Heart left ventricle (tissue), 16 donors: ENCODE measurements at regions not wholly inside any gene's neighbourhood (a gene's known extent, or its start where the extent isn't known, plus 50 kb on each side); places are given as distances from the start of the nearest gene placed in this dataset.

Experiments used
- ATAC-seq, 4 donors: fragments of 200-7000 bp; cut with Tn5 transposase; one replicate each; pipeline ENCODE4 v1.9.1; 2020 to 2022; ENCODE audit warnings: moderate library complexity in 4 of 4, mild to moderate bottlenecking in 3 of 4, moderate number of reproducible peaks in 1 of 4
- DNase-seq, 5 donors: peaks; one replicate each; pipeline ENCODE4 v3.0.0-alpha.2; 2020
- H3K27ac ChIP-seq, 12 donors: fragments of 200-600 bp; sonication (generic) in 4 of 12; one replicate each; pipeline versions ENCODE4 v1.5.0 to v1.8.0; 2016 to 2022; ENCODE audit warnings: mild to moderate bottlenecking in 2 of 12
- H3K27me3 ChIP-seq, 9 donors: fragments of 200-600 bp; sonication (generic) in 2 of 9; one replicate each; pipeline versions ENCODE4 v1.5.1 to v1.8.0; 2016 to 2022; ENCODE audit warnings: mild to moderate bottlenecking in 3 of 9
- H3K36me3 ChIP-seq, 9 donors: fragments of 200-600 bp; sonication (generic) in 2 of 9; one replicate each; pipeline versions ENCODE4 v1.5.0 to v1.8.0; 2018 to 2022; ENCODE audit warnings: mild to moderate bottlenecking in 2 of 9
- H3K4me1 ChIP-seq, 12 donors: fragments of 200-600 bp; sonication (generic) in 4 of 12; one replicate each; pipeline versions ENCODE4 v1.5.0 to v1.8.0; 2016 to 2022; ENCODE audit warnings: mild to moderate bottlenecking in 3 of 12
- H3K4me3 ChIP-seq, 12 donors: fragments of 200-600 bp; sonication (generic) in 4 of 12; one replicate each; pipeline versions ENCODE4 v1.5.0 to v1.8.0; 2017 to 2022; ENCODE audit warnings: mild to moderate bottlenecking in 9 of 12, moderate library complexity in 4 of 12
- H3K9me3 ChIP-seq, 12 donors: fragments of 200-600 bp; sonication (generic) in 4 of 12; one replicate each; pipeline versions ENCODE4 v1.5.0 to v1.8.0; 2016 to 2022; ENCODE audit warnings: mild to moderate bottlenecking in 1 of 12
- CTCF ChIP-seq, 12 donors: fragments of 200-600 bp; sonication (generic) in 4 of 12; IDR thresholded peaks; one replicate each; pipeline versions ENCODE4 v1.5.0 to v1.8.0; 2018 to 2022; ENCODE audit warnings: antibody characterized with exemption in 12 of 12, mild to moderate bottlenecking in 5 of 12
- POLR2A ChIP-seq, 2 donors: fragments of 450-650 bp; IDR thresholded peaks; one replicate each; pipeline ENCODE4 v1.6.1; 2017; ENCODE audit warnings: antibody characterized with exemption in 2 of 2, mild to moderate bottlenecking in 2 of 2, moderate library complexity in 2 of 2
- WGBS, 4 donors: extraction: QIAGEN DNeasy Blood & Tissue Kit in 2 of 4; methylation state at CpG; one replicate each; pipeline versions ENCODE4 v1.1.5 to v1.1.7; 2013 to 2018; 5-methylcytosine and 5-hydroxymethylcytosine counted together
- intact Hi-C, 10 donors: fragments of 100-400 bp; cut with DNase I; formaldehyde crosslinking; loops; one replicate each; pipeline versions ENCODE4 v1.11.1 to v1.14.2; 2022
- donor health status: ischemic (EF 13 %, LVEDD 7.1; RV severe dilation, severe dysfunction).
- donor health status: healthy with polysubstance abuse.
- donor health status: DM: no; HTN: yes; CAD: no.
- donor health status: DM: no; HTN: no; CAD: no.
- donor health status: ischemic (EF 25% LVEDD 6.9; RV normal size, moderate dysfunction).
- donor health status: ischemic (EF 25% LVEDD 5.7; RV mildly dilated, moderate dysfunction).
- donor health status: healthy.
- donor health status: DM: yes; HTN: yes; CAD: no.
- donor health status: ischemic (EF 35%, LVEDD 5.7; RV mildly dilated, moderate dysfunction).
- donor health status: nonischemic (EF 11% LVEDD 7.7; RV severe dilation, severe dysfunction).
- donor health status: DM: yes; HTN: yes; CAD: no.
- donor health status: PGD.
- donor health status: ischemic (EF 29% LVEDD 5.4; RV normal size, mild dysfunction).
- donor health status: nonischemic (EF 23%, LVEDD 6.1; RV moderate dilation, normal function).

GRCh38 chr10:4024027-4024426, 239.0 kb upstream of the KLF6 start:
- ATAC-seq (no peak), DNase-seq (no peak)
- no peak overlapping the region for H3K27ac ChIP-seq
- TF ChIP-seq CTCF (IDR thresholded peaks at IDR 0.05): no peak
- TF ChIP-seq POLR2A (IDR thresholded peaks at IDR 0.05): no peak
- no peaks in the 10 kb centered on the region for H3K27me3 ChIP-seq
- H3K4me1 ChIP-seq: no peaks in the 10 kb centered on the region
- peaks cover 0 to 6% (median 0%) of the 10 kb centered on the region in 12 donors for H3K9me3 ChIP-seq
- 91 to 97% (median 95%) methylated on average over 17 of the region's 17 CpGs for WGBS, 4 donors
- H3K36me3 ChIP-seq: no peaks in the 10 kb centered on the region
- no peak overlapping the region for H3K4me3 ChIP-seq
- intact Hi-C loops: no loop called here

GRCh38 chr10:4022473-4022872, 237.5 kb upstream of the KLF6 start:
- WGBS, 4 donors: 84 to 92% (median 87%) methylated on average over 7 of the region's 7 CpGs
- no peak for DNase-seq
- Histone ChIP-seq H3K9me3 (peaks cover 0 to 6% (median 0%) of the 10 kb centered on the region in 12 donors), H3K27me3 (no peaks in the 10 kb centered on the region), H3K27ac (no peak overlapping the region), H3K4me3 (no peak overlapping the region), H3K36me3 (no peaks in the 10 kb centered on the region), H3K4me1 (peaks cover 0 to 7% (median 0%) of the 10 kb centered on the region in 12 donors)
- TF ChIP-seq POLR2A (IDR thresholded peaks at IDR 0.05): no peak
- no peak for TF ChIP-seq CTCF (IDR thresholded peaks at IDR 0.05)
- intact Hi-C loops: no loop called here
- no peak for ATAC-seq

- H3K36me3 ChIP-seq: no peaks in the 10 kb centered on the region
- peaks cover 0 to 7% (median 0%) of the 10 kb centered on the region in 12 donors for H3K4me1 ChIP-seq
- intact Hi-C loops: no loop called here
- peaks cover 0 to 6% (median 0%) of the 10 kb centered on the region in 12 donors for H3K9me3 ChIP-seq
- 94 to 99% (median 98%) methylated on average over 5 of the region's 5 CpGs for WGBS, 4 donors
- no peak for TF ChIP-seq POLR2A (IDR thresholded peaks at IDR 0.05)
- TF ChIP-seq CTCF (IDR thresholded peaks at IDR 0.05): no peak
- no peak overlapping the region for H3K4me3 ChIP-seq
- no peaks in the 10 kb centered on the region for H3K27me3 ChIP-seq
- H3K27ac ChIP-seq: no peak overlapping the region
- no peak for ATAC-seq
- no peak for DNase-seq
Observed at GRCh38 chr10:4020631-4021030, 235.6 kb upstream of the KLF6 start.

- TF ChIP-seq CTCF (IDR thresholded peaks at IDR 0.05) (no peak), POLR2A (IDR thresholded peaks at IDR 0.05) (no peak)
- H3K27me3 ChIP-seq: no peaks in the 10 kb centered on the region
- no peaks in the 10 kb centered on the region for H3K36me3 ChIP-seq
- DNase-seq (no peak), ATAC-seq (no peak)
- H3K4me3 ChIP-seq: no peak overlapping the region
- WGBS, 4 donors: 85 to 95% (median 86%) methylated on average over 4 of the region's 4 CpGs
- intact Hi-C loops: no loop called here
- peaks cover 0 to 6% (median 0%) of the 10 kb centered on the region in 12 donors for H3K9me3 ChIP-seq
- H3K4me1 ChIP-seq: peaks cover 0 to 14% (median 0%) of the 10 kb centered on the region in 12 donors
- H3K27ac ChIP-seq: no peak overlapping the region
Observed at GRCh38 chr10:4018054-4018511, 233.1 kb upstream of the KLF6 start.
